Activated T-cell treated with anti-CD3 and anti-CD28 coated beads, Interleukin-2, amount 50 U/mL, for 24 hours (primary cell): ENCODE measurements at regions not wholly inside any gene's neighbourhood (a gene's known extent, or its start where the extent isn't known, plus 50 kb on each side); places are given as distances from the start of the nearest gene placed in this dataset.
"Not testable (repeated sequence)": the region's sequence is repeated elsewhere in the genome, so short reads cannot be mapped to it uniquely, and the experiment has no call there.

Experiments used
- DNase-seq: peaks from one replicate; pipeline ENCODE4 v3.0.0-alpha.2; 2020
- H3K27ac Mint-ChIP-seq: 2 replicates; pipeline ENCODE4 v1.8.0; 2020; ENCODE audit warnings: mild to moderate bottlenecking, mixed read lengths
- H3K27me3 Mint-ChIP-seq: 2 replicates; pipeline ENCODE4 v1.8.0; 2020; ENCODE audit warnings: mixed read lengths
- H3K36me3 Mint-ChIP-seq: 2 replicates; pipeline ENCODE4 v1.8.0; 2020; ENCODE audit warnings: low read depth, mixed read lengths
- H3K4me1 Mint-ChIP-seq: 2 replicates; pipeline ENCODE4 v1.8.0; 2020; ENCODE audit warnings: low read depth, mixed read lengths
- H3K4me3 Mint-ChIP-seq: 2 replicates; pipeline ENCODE4 v1.8.0; 2020; ENCODE audit warnings: mild to moderate bottlenecking, moderate library complexity, mixed read lengths
- H3K9me3 Mint-ChIP-seq: 2 replicates; pipeline ENCODE4 v1.8.0; 2020; ENCODE audit warnings: mixed read lengths

DNA sequence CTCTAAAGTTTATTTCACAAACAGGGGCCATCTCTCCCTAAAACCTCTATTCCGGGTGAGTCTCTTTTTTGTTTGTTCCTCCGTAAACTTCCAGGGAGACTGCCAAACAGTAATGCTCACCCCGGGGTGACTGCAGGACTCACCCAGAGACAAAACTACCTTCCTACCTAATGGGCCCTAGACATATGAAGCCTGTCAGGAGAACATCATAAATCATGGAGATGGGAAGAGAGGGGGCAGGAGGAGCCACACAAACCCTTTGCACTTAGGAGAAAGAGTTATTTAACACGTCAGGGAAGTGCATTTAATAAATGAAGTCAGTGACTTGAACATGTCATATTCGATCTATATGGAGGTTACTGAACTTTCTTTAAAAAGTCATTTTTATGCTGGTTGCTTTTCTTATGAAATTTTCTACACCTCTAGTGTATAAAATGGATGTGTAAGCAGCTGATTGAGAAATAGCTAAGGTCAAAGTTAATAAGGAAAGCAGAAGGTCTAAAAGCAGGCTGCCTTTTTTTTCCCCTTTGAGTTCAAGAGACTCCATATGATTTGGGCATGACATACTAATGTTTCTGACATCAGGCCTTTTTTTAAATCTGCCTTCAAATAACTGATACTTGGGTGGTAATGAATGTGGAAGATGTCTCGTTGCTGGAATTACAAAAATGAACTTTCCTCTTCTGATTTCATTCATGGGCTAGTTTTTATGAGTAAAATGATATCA lies 286.9 kb upstream of the USP25 start:
- no peak for DNase-seq
- no peaks in the 10 kb centered on the region for H3K9me3 Mint-ChIP-seq
- H3K4me1 Mint-ChIP-seq = peaks cover 20% of the 10 kb centered on the region
- no peaks in the 10 kb centered on the region for H3K27me3 Mint-ChIP-seq
- no peak overlapping the region for H3K27ac Mint-ChIP-seq
- no peaks in the 10 kb centered on the region for H3K36me3 Mint-ChIP-seq
- H3K4me3 Mint-ChIP-seq = no peak overlapping the region

DNA sequence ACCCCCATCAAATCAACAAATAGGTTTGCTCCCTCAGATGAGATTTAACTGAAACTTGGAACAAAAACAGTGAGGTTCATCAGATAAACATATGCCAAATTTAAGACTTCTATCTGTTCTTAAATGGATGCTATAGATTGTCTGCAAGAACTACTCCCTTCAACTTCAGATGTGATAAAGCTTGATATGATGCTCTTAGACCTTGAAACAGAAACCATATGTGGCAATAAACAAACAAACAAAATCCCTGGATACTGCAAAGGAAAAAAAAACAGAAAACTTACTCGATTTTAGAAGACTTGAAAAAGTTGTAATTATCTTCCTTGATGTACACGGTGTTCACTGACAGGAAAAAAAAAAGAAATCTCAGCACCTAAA lies 286.1 kb upstream of the USP25 start:
- Mint-ChIP-seq H3K9me3 (peaks cover 4% of the 10 kb centered on the region), H3K4me1 (peaks cover 14% of the 10 kb centered on the region), H3K27me3 (no peaks in the 10 kb centered on the region), H3K36me3 (no peaks in the 10 kb centered on the region), H3K27ac (no peak overlapping the region), H3K4me3 (no peak overlapping the region)
- no peak for DNase-seq

DNA sequence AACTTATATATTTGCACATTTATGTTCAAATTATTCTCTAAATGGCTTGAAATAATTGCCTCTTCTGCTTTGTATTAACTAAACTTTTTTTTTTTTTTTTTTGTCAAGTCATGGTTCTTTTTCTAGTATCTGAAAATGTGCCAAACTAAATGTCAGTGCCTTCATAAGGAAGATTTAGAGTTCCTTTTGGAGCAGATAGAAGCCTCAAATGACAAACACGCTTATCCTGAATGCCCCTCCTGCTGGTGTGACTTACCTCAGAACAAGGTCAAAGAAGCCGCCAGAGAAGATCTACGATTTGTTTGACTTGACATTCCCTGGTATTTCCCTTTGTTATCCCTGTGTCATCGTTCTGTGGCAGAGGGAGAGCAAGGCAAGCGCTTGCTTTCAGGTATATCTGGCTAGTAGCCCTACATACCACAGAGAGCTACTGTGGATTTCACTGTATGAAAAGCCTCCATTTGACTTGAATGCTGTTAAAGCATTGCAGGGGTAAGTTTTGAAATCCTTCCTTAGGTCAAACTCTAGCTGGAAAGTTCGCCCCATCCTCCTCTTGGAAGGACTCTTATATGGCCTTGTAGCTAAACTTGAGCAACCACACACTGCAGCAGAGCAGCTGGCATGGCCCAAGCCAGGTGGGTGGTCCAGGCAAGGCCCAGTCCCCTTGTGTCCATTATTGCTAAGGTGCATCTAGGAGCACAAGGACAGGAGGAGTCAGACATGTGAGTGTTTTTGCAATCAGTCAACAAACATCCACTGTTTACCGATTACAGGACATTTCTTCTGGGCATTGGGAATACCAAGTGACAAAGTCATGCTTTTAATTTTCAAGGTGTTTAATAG lies 285.4 kb upstream of the USP25 start:
- Mint-ChIP-seq H3K4me3 (no peak overlapping the region), H3K4me1 (peaks cover 12% of the 10 kb centered on the region), H3K27ac (no peak overlapping the region), H3K36me3 (no peaks in the 10 kb centered on the region), H3K9me3 (peaks cover 10% of the 10 kb centered on the region), H3K27me3 (no peaks in the 10 kb centered on the region)
- no peak for DNase-seq

DNA sequence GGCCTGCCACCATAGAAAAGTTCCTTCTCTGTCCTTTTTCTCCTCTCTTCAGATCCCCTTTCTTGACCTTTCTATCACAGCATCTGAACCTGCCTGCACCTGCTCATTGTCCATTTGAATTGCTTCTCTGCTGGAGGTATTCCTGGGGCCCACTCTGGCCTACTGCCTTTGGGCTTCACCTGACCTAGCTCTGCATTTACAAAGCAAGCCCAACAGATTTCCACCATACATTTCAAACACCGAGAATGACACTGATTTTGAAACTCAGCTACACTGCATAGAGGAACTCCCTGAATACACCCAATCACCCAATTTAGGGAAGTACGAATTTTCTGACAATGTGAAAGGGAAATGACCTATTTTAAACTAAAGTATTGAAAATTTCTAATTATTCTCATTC lies 284.5 kb upstream of the USP25 start:
- Mint-ChIP-seq H3K27ac (no peak overlapping the region), H3K4me3 (no peak overlapping the region), H3K4me1 (peaks cover 8% of the 10 kb centered on the region), H3K9me3 (peaks cover 15% of the 10 kb centered on the region), H3K36me3 (no peaks in the 10 kb centered on the region), H3K27me3 (no peaks in the 10 kb centered on the region)
- DNase-seq = no peak

DNA sequence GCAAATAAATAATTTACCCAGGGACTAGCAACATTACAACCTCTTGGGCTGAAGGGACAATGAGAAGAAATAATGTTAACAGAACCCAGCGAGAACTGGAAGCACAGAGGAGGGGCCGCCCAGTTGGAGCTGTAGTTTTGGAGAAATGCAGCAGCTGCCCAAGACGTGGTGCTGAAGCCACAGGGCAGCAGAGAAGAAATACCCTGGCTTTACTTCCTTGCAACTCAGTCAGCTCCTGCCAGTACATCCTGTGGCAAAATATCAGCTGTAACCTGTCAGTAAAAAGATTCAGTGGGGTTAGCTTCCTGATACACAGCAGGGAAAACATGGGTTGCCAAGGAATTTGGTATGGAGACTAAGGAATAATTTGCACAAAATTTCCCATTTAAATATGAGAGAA lies 283.6 kb upstream of the USP25 start:
- peaks cover 3% of the 10 kb centered on the region for H3K4me1 Mint-ChIP-seq
- H3K27me3 Mint-ChIP-seq = no peaks in the 10 kb centered on the region
- no peak overlapping the region for H3K27ac Mint-ChIP-seq
- H3K4me3 Mint-ChIP-seq = no peak overlapping the region
- peaks cover 15% of the 10 kb centered on the region for H3K9me3 Mint-ChIP-seq
- no peaks in the 10 kb centered on the region for H3K36me3 Mint-ChIP-seq
- DNase-seq = no peak

DNA sequence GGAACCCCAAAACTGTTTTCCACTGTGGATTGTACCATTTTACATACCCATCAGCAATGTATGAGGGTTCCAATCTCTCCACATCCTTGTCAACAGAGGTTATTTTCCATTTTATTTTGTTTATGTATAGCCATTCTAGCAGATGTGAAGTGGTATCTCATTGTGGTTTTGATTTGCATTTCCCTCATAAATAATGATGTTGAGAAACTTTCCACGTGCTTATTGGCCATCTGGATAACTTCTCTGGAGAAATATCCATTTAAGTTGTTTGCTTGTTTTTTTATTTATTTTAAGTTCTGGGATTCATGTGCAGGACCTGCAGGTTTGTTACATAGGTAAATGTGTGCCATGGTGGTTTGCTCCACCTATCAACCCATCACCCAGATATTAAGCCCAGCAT lies 280.2 kb upstream of the USP25 start:
- no peaks in the 10 kb centered on the region for H3K36me3 Mint-ChIP-seq
- peaks cover 15% of the 10 kb centered on the region for H3K9me3 Mint-ChIP-seq
- no peak for DNase-seq
- no peak overlapping the region for H3K4me3 Mint-ChIP-seq
- no peaks in the 10 kb centered on the region for H3K27me3 Mint-ChIP-seq
- no peaks in the 10 kb centered on the region for H3K4me1 Mint-ChIP-seq
- no peak overlapping the region for H3K27ac Mint-ChIP-seq

DNA sequence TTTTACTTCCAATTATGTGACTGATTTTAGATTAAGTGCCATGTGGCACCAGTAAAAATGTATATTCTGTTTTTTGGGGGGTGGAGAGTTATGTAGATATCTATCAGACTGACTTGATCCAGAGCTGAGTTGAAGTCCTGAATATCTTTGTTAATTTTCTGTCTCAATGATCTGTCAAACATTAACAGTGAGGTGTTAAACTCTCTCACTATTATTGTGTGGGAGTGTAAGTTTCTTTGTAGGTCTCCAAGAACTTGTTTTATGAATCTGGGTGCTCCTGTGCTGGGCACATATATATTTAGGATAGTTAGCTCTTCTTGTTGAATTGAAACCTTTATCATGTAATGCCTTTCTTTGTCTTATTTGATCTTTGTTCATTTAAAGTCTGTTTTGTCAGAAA lies 276.5 kb upstream of the USP25 start:
- Mint-ChIP-seq H3K27me3 (no peaks in the 10 kb centered on the region), H3K4me3 (no peak overlapping the region), H3K4me1 (no peaks in the 10 kb centered on the region), H3K27ac (no peak overlapping the region), H3K36me3 (no peaks in the 10 kb centered on the region), H3K9me3 (peaks cover 14% of the 10 kb centered on the region)
- DNase-seq = no peak

DNA sequence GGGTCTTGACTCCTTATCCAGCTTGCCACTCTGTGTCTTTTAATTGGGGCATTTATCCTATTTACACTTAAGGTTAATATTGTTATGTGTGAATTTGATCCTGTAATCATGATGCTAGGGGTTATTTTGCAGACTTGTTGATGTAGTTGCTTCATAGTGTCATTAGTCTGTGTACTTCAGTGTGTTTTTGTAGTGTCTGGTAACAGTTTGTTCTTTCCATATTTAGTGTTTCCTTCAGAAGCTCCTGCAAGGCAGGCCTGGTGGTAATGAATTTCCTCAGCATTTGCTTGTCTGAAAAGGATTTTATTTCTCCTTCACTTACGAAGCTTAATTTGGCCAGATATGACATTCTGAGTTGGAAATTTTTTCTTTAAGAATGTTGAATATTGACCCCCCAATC lies 276.0 kb upstream of the USP25 start:
- not testable (repeated sequence) for H3K27me3 Mint-ChIP-seq, H3K4me1 Mint-ChIP-seq, DNase-seq, H3K4me3 Mint-ChIP-seq, H3K36me3 Mint-ChIP-seq, H3K27ac Mint-ChIP-seq
- peaks cover 11% of the 10 kb centered on the region for H3K9me3 Mint-ChIP-seq

DNA sequence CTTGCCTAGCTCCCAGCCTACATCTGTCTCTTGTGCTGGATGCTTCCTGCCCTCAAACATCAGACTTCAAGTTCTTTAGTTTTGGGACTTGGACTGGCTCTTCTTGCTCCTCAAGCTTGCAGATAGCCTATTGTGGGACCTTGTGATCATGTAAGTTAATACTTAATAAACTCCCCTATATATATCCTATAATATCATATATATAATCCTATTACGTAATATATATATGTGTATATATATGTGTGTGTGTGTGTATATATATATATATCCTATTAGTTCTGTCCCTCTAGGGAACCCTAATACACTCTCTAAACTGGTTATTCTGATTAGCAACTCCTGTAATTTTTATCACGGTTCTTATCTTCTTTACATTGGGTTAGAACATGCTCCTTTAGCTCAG lies 274.9 kb upstream of the USP25 start:
- not testable (repeated sequence) for H3K27ac Mint-ChIP-seq, DNase-seq, H3K4me3 Mint-ChIP-seq, H3K27me3 Mint-ChIP-seq, H3K36me3 Mint-ChIP-seq, H3K4me1 Mint-ChIP-seq, H3K9me3 Mint-ChIP-seq

DNA sequence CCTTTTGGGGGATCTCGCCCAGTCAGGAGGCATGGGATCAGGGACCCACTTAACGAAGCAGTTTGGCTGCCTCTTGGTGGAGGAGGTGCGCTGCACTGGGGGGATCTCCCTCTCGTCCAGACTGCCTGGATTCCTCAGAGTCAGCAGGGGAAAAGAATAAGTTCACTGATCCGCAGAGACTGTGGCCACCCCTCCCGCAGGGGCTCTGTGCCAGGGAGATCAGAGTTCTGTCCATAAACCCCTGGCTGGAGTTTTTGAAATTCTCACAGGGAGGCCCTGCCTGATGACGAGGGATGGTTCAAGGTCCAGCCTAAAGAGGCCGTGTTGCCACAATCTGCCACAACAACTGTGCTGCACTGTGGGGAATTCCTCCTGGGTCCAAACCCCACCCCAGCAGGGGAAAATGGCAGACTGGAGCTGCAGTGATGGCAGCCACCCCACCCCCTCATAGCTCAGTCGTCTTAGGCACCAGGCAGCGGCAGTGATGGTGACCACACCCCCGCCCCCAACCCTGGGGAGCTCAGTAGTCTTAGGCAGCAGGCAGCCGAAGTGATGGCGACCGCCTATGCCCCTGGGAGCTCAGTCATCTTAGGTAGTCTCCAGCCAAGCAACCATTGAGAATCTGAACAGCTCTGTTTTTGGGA lies 273.8 kb upstream of the USP25 start:
- H3K27me3 Mint-ChIP-seq = no peaks in the 10 kb centered on the region
- no peaks in the 10 kb centered on the region for H3K4me1 Mint-ChIP-seq
- no peak overlapping the region for H3K27ac Mint-ChIP-seq
- no peak overlapping the region for H3K4me3 Mint-ChIP-seq
- no peaks in the 10 kb centered on the region for H3K9me3 Mint-ChIP-seq
- no peaks in the 10 kb centered on the region for H3K36me3 Mint-ChIP-seq
- no peak for DNase-seq

DNA sequence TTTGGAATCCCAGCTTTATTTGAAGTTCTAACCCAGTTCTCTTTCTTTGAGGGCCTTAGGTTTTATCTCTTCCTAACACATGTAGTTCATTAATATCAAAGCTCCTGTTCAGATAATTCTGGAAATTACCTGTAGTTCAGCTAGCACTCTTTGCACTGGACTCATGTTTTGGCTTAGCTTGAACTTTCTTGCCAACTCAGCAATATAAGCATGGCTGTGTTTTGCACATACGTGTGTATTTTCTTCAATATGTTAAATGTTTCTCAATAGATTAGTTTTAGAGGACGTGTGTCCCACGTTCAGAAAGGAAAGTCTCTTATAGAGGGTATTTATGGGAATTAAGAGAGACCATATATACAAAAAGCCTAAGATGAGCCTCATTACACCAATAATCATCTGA lies 271.8 kb upstream of the USP25 start:
- Mint-ChIP-seq H3K27ac (no peak overlapping the region), H3K27me3 (peaks cover 10% of the 10 kb centered on the region), H3K9me3 (no peaks in the 10 kb centered on the region), H3K4me1 (no peaks in the 10 kb centered on the region), H3K36me3 (no peaks in the 10 kb centered on the region), H3K4me3 (no peak overlapping the region)
- no peak for DNase-seq

DNA sequence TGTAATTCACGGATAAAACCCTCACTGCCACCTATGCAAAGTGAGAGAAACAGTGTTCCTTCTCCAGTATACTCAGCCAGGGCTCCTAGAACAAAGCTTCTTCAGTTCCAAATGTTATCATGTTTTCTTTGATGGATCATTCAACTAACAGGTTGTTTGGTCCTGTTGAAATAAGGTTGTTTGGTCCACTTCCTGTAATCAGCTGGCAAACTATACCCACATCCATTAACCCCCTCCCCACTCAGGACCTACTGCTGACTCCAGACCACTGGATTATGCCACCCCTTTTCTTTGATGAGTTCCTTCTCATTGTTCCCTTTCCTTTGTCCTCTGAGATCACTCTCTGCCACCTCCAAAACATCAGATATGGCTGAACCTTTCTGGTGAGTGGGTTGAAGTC lies 267.7 kb upstream of the USP25 start:
- no peaks in the 10 kb centered on the region for H3K9me3 Mint-ChIP-seq
- H3K27me3 Mint-ChIP-seq = peaks cover 10% of the 10 kb centered on the region
- no peak overlapping the region for H3K4me3 Mint-ChIP-seq
- H3K36me3 Mint-ChIP-seq = no peaks in the 10 kb centered on the region
- no peak overlapping the region for H3K27ac Mint-ChIP-seq
- H3K4me1 Mint-ChIP-seq = no peaks in the 10 kb centered on the region
- DNase-seq = no peak

DNA sequence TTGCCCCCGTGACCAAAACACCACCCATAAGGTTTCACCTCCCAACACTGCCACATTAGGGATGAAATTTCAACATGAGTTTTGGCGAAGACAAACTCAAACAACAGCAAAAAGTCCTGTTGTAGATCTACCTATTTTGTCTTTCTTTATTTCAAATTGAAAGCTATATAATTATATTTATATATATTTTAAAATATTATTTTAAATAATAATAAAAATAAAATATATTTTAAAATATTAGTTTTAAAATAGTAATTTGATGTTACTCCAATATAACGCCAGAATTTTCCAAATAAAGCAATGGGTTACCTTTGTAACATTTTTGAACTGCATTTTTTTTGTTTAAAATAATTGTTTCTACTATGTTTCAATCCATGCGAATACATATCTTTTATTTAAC lies 263.5 kb upstream of the USP25 start:
- no peak overlapping the region for H3K4me3 Mint-ChIP-seq
- H3K27me3 Mint-ChIP-seq = peaks cover 10% of the 10 kb centered on the region
- no peak for DNase-seq
- H3K9me3 Mint-ChIP-seq = no peaks in the 10 kb centered on the region
- H3K27ac Mint-ChIP-seq = no peak overlapping the region
- no peaks in the 10 kb centered on the region for H3K4me1 Mint-ChIP-seq
- no peaks in the 10 kb centered on the region for H3K36me3 Mint-ChIP-seq

DNA sequence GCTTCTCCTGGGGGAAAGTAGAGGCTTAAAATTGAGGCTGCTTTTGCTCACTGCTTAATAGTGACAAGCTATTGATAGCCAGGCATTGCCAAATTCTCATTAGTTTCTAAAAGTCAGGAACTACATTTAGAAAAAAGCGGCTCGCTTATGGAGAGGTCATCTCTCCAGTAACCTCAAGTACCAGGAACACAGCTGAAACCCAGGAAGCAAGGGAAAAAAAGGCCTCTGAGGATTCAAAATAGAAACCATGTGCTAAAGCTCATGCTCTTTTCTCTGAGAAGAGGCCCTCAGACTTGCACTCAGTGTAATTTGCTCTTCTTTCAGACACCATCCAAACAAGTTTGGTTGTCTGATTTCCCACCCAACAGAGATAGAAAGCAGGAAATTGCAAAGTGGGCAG lies 261.4 kb upstream of the USP25 start:
- Mint-ChIP-seq H3K27me3 (peaks cover 9% of the 10 kb centered on the region), H3K36me3 (no peaks in the 10 kb centered on the region), H3K4me1 (no peaks in the 10 kb centered on the region), H3K4me3 (no peak overlapping the region), H3K9me3 (no peaks in the 10 kb centered on the region), H3K27ac (no peak overlapping the region)
- no peak for DNase-seq
